Fibroblast of mammary gland (primary cell): ENCODE measurements at regions not wholly inside any gene's neighbourhood (a gene's known extent, or its start where the extent isn't known, plus 50 kb on each side); places are given as distances from the start of the nearest gene placed in this dataset.

Experiments used
- DNase-seq: peaks from one replicate; pipeline ENCODE4 v3.0.0-alpha.2; 2010; ENCODE audit warnings: low read depth
- H3K4me3 ChIP-seq: 2 replicates; pipeline ENCODE4 v1.5.1; 2011; ENCODE audit warnings: low read depth, mild to moderate bottlenecking, low read length, moderate library complexity; ENCODE audit not compliant: control insufficient read depth
- TF ChIP-seq, protein P1 (sequence below): conservative IDR thresholded peaks from 2 replicates; pipeline ENCODE4 v1.5.1; 2011; ENCODE audit warnings: low read depth, low read length, inconsistent platforms; ENCODE audit not compliant: control insufficient read depth, insufficient read depth

DNA sequence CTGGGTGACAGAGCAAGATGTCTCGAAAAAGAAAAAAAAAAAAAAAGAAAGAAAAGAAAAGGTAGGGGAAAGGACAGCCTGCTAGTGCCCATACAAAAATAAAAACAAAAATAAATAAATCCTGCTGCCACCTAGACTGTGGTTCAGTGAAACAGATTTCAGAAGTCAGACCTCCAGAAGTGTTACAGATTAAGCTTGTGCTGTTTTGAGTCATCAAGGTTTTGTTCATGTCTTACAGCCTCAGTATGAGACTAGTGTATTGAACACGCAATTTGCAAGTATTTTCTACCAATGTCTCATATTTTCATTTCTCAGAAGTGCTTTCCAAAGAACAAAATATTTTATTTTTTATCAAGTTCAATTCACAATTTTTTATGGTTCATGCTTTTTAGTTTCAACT lies 720.4 kb upstream of the GYPC start:
- DNase-seq, result no peak
- TF ChIP-seq, protein P1, sequence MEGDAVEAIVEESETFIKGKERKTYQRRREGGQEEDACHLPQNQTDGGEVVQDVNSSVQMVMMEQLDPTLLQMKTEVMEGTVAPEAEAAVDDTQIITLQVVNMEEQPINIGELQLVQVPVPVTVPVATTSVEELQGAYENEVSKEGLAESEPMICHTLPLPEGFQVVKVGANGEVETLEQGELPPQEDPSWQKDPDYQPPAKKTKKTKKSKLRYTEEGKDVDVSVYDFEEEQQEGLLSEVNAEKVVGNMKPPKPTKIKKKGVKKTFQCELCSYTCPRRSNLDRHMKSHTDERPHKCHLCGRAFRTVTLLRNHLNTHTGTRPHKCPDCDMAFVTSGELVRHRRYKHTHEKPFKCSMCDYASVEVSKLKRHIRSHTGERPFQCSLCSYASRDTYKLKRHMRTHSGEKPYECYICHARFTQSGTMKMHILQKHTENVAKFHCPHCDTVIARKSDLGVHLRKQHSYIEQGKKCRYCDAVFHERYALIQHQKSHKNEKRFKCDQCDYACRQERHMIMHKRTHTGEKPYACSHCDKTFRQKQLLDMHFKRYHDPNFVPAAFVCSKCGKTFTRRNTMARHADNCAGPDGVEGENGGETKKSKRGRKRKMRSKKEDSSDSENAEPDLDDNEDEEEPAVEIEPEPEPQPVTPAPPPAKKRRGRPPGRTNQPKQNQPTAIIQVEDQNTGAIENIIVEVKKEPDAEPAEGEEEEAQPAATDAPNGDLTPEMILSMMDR, result no peak
- no peak overlapping the region for H3K4me3 ChIP-seq

GRCh38 chr2:125942585-125943424 lies 713.2 kb upstream of the GYPC start:
- H3K4me3 ChIP-seq, result no peak overlapping the region
- no peak for DNase-seq
- TF ChIP-seq, protein P1, result no peak

- DNase-seq, result no peak
- no peak overlapping the region for H3K4me3 ChIP-seq
- TF ChIP-seq, protein P1, result no peak
Measured at GRCh38 chr2:125959047-125959446, 696.9 kb upstream of the GYPC start.

- H3K4me3 ChIP-seq, result no peak overlapping the region
- TF ChIP-seq, protein P1, result no peak
Measured at GRCh38 chr2:125961739-125962138, 694.2 kb upstream of the GYPC start.

DNA sequence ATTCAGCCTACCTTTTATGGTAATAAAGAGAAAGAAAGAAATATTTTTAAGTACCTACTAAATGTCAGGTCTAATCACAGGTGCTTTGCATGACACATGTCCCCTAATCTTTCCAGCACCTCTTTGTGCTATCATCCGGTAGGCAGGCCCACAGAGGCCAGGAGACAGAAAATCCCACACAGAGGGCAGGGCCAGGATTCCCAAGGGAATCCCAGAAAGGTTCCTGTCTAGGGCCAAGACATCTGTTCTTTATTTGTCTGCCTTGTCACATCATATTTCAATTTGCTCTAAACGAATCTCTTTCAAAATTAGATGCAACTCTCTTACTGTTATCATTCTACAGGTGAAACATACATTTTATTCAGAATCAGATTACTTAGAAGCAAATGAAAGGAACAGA lies 676.1 kb upstream of the GYPC start:
- H3K4me3 ChIP-seq, result no peak overlapping the region
- TF ChIP-seq, protein P1, result no peak
- DNase-seq, result no peak

More at GRCh38 chr2:125961739-125962138, 694.2 kb upstream of the GYPC start:
- no peak for DNase-seq

DNA sequence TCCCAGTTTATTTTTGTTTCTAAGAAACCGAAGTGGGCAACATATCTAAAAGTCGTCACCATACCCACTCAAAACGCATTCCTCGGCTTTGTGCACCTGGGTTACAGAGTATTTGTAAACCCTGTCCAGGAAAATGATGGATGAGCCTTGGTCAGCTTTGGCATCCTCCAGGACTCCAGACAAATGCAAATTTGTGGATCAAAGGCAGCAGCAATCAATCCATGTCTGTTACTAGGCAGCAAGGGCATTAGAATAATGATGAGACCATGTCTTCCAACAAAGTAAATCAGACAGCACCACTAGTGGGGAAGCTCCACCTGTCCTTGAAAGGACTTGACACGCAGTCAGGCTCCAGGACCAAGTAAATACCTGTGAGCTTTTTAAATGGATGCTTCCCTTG lies 672.6 kb upstream of the GYPC start:
- TF ChIP-seq, protein P1, result no peak
- H3K4me3 ChIP-seq, result no peak overlapping the region
- DNase-seq, result no peak
